ENCODE measurements at regions not wholly inside any gene's neighbourhood (a gene's known extent, or its start where the extent isn't known, plus 50 kb on each side); places are given as distances from the start of the nearest gene placed in this dataset.
A peak's percentile ranks its signal among the peaks of the same experiment; 100 is the strongest.

DNA sequence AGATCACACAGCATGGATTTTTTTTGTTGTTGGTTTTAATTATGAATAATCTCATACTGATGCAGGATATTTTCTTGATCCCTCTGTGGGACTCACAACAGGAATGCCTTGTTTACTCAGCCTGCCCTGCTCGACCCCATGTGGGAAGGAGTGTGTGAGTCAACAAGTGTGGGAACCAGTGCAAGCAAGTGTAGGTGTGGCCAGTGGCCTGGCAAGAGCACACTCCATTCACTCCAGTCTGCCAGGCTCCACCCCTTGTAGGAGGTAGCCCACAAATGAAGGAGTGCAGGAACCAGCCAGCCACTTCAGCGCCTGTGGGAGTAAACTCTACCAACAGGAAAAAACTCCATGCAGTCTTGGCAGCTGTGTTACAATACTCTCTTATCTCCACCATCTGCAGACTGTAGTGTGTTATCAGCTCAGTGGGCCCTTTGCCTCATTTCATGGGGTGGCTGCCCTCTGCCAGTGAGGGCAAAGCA, 393.6 kb downstream of the OTOL1 start:
- TF ChIP-seq, protein P1, sequence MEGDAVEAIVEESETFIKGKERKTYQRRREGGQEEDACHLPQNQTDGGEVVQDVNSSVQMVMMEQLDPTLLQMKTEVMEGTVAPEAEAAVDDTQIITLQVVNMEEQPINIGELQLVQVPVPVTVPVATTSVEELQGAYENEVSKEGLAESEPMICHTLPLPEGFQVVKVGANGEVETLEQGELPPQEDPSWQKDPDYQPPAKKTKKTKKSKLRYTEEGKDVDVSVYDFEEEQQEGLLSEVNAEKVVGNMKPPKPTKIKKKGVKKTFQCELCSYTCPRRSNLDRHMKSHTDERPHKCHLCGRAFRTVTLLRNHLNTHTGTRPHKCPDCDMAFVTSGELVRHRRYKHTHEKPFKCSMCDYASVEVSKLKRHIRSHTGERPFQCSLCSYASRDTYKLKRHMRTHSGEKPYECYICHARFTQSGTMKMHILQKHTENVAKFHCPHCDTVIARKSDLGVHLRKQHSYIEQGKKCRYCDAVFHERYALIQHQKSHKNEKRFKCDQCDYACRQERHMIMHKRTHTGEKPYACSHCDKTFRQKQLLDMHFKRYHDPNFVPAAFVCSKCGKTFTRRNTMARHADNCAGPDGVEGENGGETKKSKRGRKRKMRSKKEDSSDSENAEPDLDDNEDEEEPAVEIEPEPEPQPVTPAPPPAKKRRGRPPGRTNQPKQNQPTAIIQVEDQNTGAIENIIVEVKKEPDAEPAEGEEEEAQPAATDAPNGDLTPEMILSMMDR (IDR thresholded peaks at IDR 0.05; ENCODE audit: unreplicated experiment) = no peak
- Mint-ChIP-seq H3K27ac (no peak overlapping the region), H3K4me1 (peaks cover 15% of the 10 kb centered on the region), H3K36me3 (peaks cover 2% of the 10 kb centered on the region), H3K27me3 (ENCODE audit: low read depth) (no peaks in the 10 kb centered on the region), H3K4me3 (no peak overlapping the region), H3K9me3 (peaks cover 27% of the 10 kb centered on the region)
- DNase-seq (ENCODE audit: low spot score in 2 of 2, unreplicated experiment in 2 of 2) = no peak

DNA sequence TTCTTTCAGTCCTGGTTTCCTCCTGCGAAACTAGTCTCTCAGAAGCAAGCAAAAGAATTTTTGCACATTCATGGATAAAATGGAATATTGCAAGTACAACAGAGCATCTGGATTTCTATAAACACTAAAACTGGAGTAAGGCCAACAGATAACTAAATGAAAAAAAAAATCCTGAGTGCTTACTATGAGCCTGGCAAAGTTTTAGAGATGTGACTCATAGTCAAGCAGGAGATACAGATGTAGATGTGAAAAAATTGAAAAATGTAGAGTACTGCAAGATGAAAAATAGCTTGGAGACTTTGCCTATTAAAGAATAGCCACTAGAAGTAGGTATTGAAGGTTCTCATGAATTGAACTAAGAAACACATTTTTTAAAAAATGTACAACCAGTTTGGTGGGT, 397.4 kb downstream of the OTOL1 start:
- Mint-ChIP-seq H3K27ac (peak overlapping the region; percentile 51), H3K9me3 (peaks cover 17% of the 10 kb centered on the region), H3K4me1 (peaks cover 15% of the 10 kb centered on the region), H3K27me3 (ENCODE audit: low read depth) (no peaks in the 10 kb centered on the region), H3K36me3 (peaks cover 2% of the 10 kb centered on the region), H3K4me3 (no peak overlapping the region)
- TF ChIP-seq, protein P1 (IDR thresholded peaks at IDR 0.05; ENCODE audit: unreplicated experiment) = no peak
- DNase-seq (ENCODE audit: low spot score in 2 of 2, unreplicated experiment in 2 of 2) = no peak

DNA sequence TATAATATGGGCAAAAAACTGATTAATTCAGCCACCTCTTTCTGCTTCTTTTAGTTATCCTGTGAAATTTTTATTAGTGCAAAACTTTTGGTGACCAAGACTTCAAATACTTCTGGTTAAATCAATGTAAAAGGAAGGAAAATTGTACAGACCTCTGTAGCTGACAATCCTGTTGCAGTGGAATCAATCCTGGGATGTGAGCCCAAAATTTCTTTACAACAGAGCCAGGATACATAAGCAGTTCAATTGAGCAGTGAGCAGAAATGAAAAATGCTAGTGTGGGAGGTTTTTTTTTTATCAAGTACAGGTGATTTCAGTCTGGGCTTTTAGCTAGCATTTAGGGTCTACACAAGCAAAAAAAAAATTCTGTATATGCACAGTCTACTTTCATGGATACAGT, 398.0 kb downstream of the OTOL1 start:
- Mint-ChIP-seq H3K27ac (no peak overlapping the region), H3K36me3 (peaks cover 2% of the 10 kb centered on the region), H3K4me3 (no peak overlapping the region), H3K27me3 (ENCODE audit: low read depth) (no peaks in the 10 kb centered on the region), H3K4me1 (peaks cover 15% of the 10 kb centered on the region), H3K9me3 (peaks cover 17% of the 10 kb centered on the region)
- no peak for DNase-seq (ENCODE audit: low spot score in 2 of 2, unreplicated experiment in 2 of 2)
- TF ChIP-seq, protein P1 (IDR thresholded peaks at IDR 0.05; ENCODE audit: unreplicated experiment) = no peak

DNA sequence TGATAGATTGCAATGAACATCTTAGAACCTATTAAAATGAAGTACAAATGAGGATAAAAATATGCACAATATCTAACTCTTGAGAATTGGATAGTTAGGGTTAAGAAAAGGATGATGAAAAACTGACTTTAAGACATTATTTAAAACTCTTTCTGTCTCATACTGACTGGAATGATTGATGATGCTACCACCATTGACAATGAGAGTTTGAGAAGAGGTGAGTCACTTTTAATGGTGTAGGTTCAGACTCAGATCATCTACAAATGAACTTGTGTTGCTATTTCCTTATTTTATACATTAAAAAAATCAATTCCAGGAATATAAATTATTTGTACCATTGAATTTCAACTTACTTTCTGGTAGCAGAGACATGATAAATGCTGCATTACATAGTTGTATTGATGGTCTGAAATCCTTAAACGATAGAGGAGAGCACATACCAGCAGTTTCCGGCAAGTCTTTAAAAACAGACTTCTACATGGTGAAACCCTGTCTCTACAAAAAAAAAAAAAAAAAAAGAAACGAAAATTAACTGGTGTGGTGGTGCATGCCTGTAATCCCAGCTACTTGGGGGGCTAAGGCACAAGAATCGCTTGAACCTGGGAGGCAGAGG, 409.0 kb downstream of the OTOL1 start:
- H3K27me3 Mint-ChIP-seq (ENCODE audit: low read depth) = no peaks in the 10 kb centered on the region
- H3K36me3 Mint-ChIP-seq = no peaks in the 10 kb centered on the region
- TF ChIP-seq, protein P1 (IDR thresholded peaks at IDR 0.05; ENCODE audit: unreplicated experiment) = no peak
- no peaks in the 10 kb centered on the region for H3K9me3 Mint-ChIP-seq
- H3K4me1 Mint-ChIP-seq = no peaks in the 10 kb centered on the region
- no peak for DNase-seq (ENCODE audit: low spot score in 2 of 2, unreplicated experiment in 2 of 2)
- no peak overlapping the region for H3K27ac Mint-ChIP-seq
- no peak overlapping the region for H3K4me3 Mint-ChIP-seq

DNA sequence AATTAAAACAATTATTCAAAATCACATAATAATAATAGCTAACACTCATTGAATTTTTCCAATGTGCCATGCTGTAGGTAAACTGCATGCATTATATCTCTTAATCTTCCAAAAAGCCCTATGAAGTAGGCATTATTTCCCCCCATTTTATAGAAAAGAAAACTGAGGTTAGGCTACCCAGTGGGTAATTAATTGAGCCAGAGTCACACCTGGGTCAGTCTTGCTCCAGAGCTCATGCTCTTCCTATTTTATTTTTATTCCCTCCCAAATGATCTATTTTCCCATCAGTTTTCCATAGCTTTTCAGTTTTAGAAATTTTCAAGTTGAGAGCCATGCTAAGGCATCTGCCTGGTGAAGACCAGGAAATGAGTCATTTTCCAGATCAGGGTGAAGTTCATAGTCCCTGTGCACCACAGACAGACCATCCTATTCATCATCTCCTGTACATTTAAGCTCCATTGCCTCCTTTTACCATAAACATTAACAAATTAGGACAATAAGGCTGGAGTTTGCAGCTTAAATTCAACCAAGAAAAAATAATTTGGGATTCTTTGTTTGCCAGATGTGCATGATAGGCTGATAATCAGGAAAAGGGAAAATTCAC, 417.3 kb downstream of the OTOL1 start:
- H3K9me3 Mint-ChIP-seq = peaks cover 6% of the 10 kb centered on the region
- no peak overlapping the region for H3K4me3 Mint-ChIP-seq
- TF ChIP-seq, protein P1 (IDR thresholded peaks at IDR 0.05; ENCODE audit: unreplicated experiment) = no peak
- no peaks in the 10 kb centered on the region for H3K36me3 Mint-ChIP-seq
- peaks cover 14% of the 10 kb centered on the region for H3K4me1 Mint-ChIP-seq
- no peaks in the 10 kb centered on the region for H3K27me3 Mint-ChIP-seq (ENCODE audit: low read depth)
- DNase-seq (ENCODE audit: low spot score in 2 of 2, unreplicated experiment in 2 of 2) = no peak
- no peak overlapping the region for H3K27ac Mint-ChIP-seq

Data from mesothelial cell of epicardium (in vitro differentiated cells).